ENCODE measurements at regions not wholly inside any gene's neighbourhood (a gene's known extent, or its start where the extent isn't known, plus 50 kb on each side); places are given as distances from the start of the nearest gene placed in this dataset.

DNA sequence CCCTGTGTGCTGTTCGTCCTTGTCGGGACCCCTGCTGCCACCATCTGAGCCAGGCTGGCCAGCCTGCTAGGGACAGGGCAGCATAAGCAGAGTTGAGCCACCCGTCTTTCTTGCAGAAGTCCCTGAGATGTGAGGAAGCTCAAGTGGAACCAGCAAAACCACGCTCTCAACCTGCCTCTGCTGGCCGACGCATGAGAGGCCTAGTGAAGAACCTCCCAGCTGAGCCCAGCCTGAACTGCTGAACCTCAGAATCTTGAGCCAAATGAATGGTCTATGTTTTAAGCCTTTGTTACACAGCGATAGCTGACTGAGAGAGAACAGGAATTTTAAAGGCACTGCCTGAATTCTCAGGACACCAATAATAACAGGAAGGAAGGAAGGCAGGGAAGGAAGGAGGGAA, 98.9 kb upstream of the ADRA2C start:
- DNase-seq: no peak

DNA sequence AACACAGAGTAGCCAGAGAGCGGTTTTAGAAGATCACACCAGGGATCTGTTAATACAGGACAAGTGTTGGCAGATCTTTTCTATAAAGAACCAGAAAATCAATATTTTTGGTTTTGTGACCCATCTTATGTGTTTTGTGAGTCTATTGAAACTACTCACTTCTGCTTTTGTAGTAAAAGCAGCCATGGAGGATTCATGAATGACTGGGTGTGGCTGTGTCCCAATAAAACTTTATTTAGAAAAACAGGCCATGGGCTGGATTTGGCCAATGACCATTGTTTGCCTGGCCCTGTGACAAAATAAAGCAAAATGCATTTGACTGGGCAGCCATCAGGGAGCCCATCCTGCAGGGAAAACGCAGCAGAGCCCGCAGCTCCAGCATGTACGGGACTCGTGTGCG, 99.9 kb upstream of the ADRA2C start:
- DNase-seq: no peak

DNA sequence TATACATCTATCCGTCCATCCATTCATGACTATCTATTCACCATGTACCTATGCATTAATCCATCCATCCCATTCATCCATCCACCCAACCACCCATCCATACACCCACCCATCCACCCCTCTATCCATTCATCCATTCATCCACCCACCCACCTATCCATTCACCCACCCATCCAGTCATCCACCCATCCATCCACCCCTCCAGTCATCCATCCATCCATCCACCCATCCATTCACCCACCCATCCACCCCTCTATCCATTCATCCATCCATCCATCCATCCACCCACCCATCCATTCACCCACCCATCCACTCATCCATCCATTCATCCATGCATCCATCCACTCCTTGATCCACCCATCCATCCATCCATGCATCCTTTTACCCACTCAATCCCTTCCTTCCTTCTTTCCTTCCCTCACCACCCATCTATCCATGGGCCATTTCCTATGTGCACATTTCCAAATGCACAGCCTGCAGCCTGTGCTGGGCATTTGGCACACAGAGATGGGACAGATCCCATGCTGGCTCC, 100.8 kb upstream of the ADRA2C start:
- no peak for DNase-seq

DNA sequence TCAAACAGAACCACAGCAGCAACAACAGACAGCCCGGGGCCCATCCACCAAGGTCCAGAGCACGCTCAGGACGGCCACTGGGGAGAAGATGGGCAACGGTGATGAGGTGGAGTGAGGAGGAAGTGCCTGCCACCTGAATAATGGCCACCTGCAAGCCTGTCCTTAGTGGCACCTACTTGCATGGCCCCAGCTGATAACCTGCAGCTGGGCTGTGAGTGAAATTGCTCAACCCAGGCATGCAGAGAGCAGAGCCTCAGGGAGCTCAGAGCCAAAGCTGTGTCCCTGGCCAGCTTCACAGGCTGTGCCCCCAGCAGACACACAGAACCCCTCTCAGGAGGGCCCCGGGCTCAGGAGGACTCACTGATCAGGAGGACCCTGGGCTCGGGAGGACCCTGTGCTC, 102.4 kb upstream of the ADRA2C start:
- DNase-seq: no peak

GRCh38 chr4:3662516-3662915, 103.7 kb upstream of the ADRA2C start:
- no peak for DNase-seq

- DNase-seq: no peak
Measured at GRCh38 chr4:3661989-3662388, 104.2 kb upstream of the ADRA2C start.

DNA sequence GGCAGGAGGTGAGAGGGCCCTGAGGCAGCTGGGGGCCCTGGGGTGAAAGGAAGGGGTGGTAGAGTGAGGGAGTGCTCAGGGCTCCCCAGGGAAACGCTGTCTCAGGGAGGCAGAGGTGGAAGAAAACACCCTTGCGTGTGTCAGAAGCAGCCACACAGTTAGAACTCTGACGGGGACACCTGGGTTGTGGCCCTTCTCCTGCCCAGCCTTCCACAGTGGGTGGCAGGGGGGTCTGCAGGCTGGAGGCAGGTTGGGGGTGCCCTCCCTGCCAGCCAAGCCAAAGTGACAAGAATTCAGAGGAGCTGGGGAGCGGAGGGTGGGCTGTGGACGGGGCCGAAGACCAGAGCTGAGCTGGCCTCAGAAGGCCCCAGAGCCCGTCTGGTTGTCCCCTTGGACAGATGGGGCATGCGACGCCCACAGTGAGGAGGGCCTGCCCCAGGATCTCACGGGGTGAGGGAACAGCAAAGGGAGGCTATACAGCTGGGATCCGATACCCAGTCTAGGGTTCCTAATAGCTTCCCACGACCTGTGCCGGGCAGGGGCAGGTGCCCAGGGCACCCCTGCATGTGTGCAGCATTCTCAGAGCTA, 105.2 kb upstream of the ADRA2C start:
- no peak for DNase-seq

- DNase-seq: no peak
Measured at GRCh38 chr4:3660086-3660927, 105.9 kb upstream of the ADRA2C start.

DNA sequence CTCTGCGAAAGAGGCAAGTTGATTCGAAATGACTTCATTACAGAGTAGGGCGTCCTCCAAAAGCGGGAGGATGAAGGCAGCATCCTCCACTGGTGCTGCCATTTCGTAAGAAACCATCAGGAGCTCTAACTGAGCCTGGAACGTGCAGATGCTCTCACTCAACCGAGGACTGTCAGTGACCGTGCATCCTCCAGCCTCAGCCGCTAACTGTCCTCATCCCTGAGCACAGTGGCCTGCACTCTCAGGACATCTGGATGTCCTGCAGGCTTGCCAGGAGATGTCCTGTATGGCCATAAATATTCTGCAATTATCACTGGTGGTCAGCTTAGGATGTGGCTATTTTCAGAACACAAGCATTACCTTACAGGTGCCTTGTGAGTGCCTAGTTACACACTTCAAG, 107.1 kb upstream of the ADRA2C start:
- no peak for DNase-seq

DNA sequence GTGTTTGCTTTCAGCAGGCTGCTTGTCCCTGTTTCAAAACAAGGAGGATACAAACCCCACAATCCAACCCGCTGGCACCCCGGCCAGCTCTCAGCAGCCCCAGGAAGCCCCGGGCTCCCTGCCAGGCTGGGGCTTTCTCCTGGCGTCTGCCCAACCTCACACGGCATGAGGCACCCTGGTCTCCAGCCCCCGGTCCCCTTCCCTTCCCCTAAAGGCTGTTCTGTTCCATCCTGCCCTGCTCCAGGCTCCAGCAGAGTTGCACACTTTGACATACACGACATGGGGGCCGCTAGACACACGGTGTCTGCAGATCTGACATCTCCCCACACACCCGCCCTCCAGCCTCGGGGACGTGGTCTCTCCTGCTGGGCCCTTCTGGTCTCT, 107.7 kb upstream of the ADRA2C start:
- no peak for DNase-seq

GRCh38 chr4:3657902-3658529, 108.2 kb upstream of the ADRA2C start:
- DNase-seq: no peak

GRCh38 chr4:3656416-3657356, 109.5 kb upstream of the ADRA2C start:
- no peak for DNase-seq

DNA sequence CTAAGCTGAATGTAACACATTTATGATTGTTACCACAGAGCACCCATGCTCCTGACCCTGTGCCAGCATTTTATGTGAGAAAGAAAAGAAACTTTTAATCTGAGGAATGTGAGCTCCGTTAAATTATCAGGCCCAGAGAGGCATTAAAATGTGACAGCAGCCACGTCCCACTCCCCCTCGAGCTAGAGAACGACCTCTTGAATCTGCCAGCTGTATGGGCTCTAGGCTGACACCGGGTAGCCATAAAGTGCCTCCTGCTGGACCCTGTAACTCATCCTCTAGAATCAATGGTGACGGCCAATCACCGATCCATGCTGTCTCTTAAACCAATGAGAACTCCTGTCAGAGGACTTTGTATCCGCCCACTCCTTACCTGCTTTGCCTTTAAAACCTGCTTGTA, 110.2 kb upstream of the ADRA2C start:
- DNase-seq: no peak

DNA sequence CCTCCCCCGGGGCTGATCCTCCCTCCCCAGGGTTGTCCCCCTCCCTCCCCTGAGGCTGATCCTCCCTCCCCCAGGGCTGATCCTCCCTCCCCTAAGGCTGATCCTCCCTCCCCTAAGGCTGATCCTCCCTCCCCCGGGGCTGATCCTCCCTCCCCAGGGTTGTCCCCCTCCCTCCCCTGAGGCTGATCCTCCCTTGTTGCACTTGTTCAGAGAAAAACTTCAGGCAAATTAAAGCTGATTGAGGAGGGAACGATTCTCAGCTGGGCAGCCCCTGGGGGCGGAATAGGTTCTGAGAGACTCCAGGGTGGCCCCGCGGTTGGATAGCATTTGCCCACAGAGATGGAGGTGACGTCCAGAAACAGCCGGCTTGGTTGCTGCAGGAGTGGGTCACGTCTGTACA, 110.7 kb upstream of the ADRA2C start:
- no peak for DNase-seq

GRCh38 chr4:3654036-3654807, 112.0 kb upstream of the ADRA2C start:
- DNase-seq: no peak

DNA sequence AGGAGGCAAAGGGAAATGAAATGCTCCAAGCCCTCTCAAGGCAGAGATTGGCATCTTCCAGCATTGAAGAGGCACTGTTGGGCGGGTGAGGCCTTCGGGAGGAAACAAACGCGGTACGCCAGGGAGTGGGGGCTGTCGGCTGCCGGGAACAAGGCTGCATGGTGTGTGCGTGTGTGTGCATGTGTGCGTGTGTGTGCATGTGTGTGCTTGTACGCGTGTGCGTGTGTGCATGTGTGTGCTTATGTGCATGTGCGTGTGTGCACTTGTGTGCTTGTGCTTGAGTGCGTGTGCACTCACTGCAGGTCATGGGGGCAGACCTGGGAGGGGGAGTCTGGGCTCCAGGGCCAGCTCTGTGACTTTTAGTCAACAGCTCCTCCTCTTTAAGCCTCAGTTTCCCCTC, 113.6 kb upstream of the ADRA2C start:
- no peak for DNase-seq

- DNase-seq: no peak
Measured at GRCh38 chr4:3651267-3651845, 114.8 kb upstream of the ADRA2C start.

- no peak for DNase-seq
Measured at GRCh38 chr4:3649491-3649890, 116.7 kb upstream of the ADRA2C start.

DNA sequence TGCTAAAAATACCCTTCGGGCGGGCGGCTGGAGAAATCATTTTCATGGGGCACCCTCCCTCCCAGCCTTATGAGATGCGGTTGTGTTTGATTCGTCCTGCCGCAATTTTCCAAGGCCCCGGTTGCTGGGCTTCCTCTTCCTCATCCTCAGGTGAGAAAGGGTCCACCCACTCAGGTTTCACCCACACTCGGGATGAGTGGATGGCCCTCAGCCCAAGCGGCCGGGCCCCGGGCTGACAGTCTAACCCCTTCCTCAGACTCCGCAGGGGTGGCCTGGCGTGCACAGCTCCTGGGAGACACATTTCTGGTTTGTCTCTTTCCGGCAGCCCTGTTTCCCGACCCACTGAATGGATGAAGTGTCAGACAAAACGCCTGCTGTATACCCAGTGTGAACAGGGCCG, 116.5 kb upstream of the LRPAP1 start:
- DNase-seq: no peak

- no peak for DNase-seq
Measured at GRCh38 chr4:3648195-3648594, 116.0 kb upstream of the LRPAP1 start.

- DNase-seq: no peak
Measured at GRCh38 chr4:3647421-3647820, 115.2 kb upstream of the LRPAP1 start.
